AG04450 (cell line): ENCODE measurements at regions not wholly inside any gene's neighbourhood (a gene's known extent, or its start where the extent isn't known, plus 50 kb on each side); places are given as distances from the start of the nearest gene placed in this dataset.
"Not testable (repeated sequence)": the region's sequence is repeated elsewhere in the genome, so short reads cannot be mapped to it uniquely, and the experiment has no call there.

Experiments used
- CTCF ChIA-PET: fragments of 300-600, 350-600 bp; formaldehyde crosslinking; extraction: SDS; loops from one replicate; lab custom pipeline; 2022; ENCODE audit warnings: antibody characterized with exemption, inconsistent platforms; lab: Charles Lee
- POLR2A ChIA-PET: fragments of 350-600 bp; formaldehyde crosslinking; extraction: SDS; loops from one replicate; lab custom pipeline; 2021; ENCODE audit warnings: antibody characterized with exemption, inconsistent platforms; lab: Yijun Ruan, JAX
- DNase-seq: peaks from one replicate; pipeline ENCODE4 v3.0.0-alpha.2; 2011; ENCODE audit warnings: low read depth, low spot score
- H3K27ac ChIP-seq: one replicate; pipeline ENCODE4 v1.5.1; 2012; ENCODE audit warnings: low read depth, low read length, control low read depth
- H3K27me3 ChIP-seq: one replicate; pipeline ENCODE4 v1.6.0; 2012; ENCODE audit warnings: low read length; ENCODE audit not compliant: control insufficient read depth, insufficient read depth
- H3K4me3 ChIP-seq: 2 replicates; pipeline ENCODE4 v1.5.1; 2011; ENCODE audit warnings: mild to moderate bottlenecking, low read depth, low read length, control low read depth
- H3K9me3 ChIP-seq: 2 replicates; pipeline ENCODE4 v1.5.1; 2012; ENCODE audit warnings: low read length; ENCODE audit not compliant: control insufficient read depth, insufficient read depth
- CTCF ChIP-seq: IDR thresholded peaks from 2 replicates; pipeline ENCODE4 v1.5.1; 2011; ENCODE audit warnings: low read depth, low read length, control low read depth, inconsistent platforms

GRCh38 chr17:73911726-73912372, 267.6 kb upstream of the SDK2 start:
- CTCF ChIA-PET = no interaction called here
- H3K9me3 ChIP-seq = peaks cover 19% of the 10 kb centered on the region
- no peak for TF ChIP-seq CTCF
- DNase-seq = no peak
- H3K27me3 ChIP-seq = no peaks in the 10 kb centered on the region
- no peak overlapping the region for H3K4me3 ChIP-seq
- no peak overlapping the region for H3K27ac ChIP-seq
- POLR2A ChIA-PET = no interaction called here

- TF ChIP-seq CTCF = no peak
- no peak for DNase-seq
- H3K4me3 ChIP-seq = no peak overlapping the region
- H3K9me3 ChIP-seq = peaks cover 17% of the 10 kb centered on the region
- ChIA-PET POLR2A (no interaction called here), CTCF (no interaction called here)
- no peaks in the 10 kb centered on the region for H3K27me3 ChIP-seq
- no peak overlapping the region for H3K27ac ChIP-seq
Measured at GRCh38 chr17:73912373-73912746, 268.1 kb upstream of the SDK2 start.

GRCh38 chr17:73914536-73915274, 270.5 kb upstream of the SDK2 start:
- H3K9me3 ChIP-seq = peaks cover 11% of the 10 kb centered on the region; the same call in 1 of the 2 replicates
- TF ChIP-seq CTCF = no peak
- DNase-seq = no peak
- ChIA-PET POLR2A (no interaction called here), CTCF (no interaction called here)
- H3K27ac ChIP-seq = no peak overlapping the region
- H3K27me3 ChIP-seq = no peaks in the 10 kb centered on the region
- H3K4me3 ChIP-seq = no peak overlapping the region

DNA sequence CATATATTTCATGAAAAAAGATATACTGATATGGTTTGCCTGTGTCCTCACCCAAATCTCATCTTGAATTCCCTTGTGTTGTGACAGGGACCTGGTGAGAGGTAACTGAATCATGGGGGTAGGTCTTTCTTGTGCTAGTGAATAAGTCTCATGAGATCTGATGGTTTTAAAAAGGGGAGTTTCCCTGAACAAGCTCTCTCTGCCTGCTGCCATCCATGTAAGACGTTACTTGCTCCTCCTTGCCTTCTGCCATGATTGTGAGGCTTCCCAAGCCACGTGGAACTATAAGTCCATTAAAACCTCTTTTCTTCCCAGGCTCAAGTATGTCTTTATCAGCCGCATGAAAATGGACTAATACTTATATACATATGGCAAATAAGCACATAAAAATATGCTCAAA, 274.8 kb upstream of the SDK2 start:
- H3K4me3 ChIP-seq, DNase-seq, H3K27me3 ChIP-seq, CTCF ChIA-PET, H3K27ac ChIP-seq, H3K9me3 ChIP-seq, POLR2A ChIA-PET: not testable (repeated sequence)

DNA sequence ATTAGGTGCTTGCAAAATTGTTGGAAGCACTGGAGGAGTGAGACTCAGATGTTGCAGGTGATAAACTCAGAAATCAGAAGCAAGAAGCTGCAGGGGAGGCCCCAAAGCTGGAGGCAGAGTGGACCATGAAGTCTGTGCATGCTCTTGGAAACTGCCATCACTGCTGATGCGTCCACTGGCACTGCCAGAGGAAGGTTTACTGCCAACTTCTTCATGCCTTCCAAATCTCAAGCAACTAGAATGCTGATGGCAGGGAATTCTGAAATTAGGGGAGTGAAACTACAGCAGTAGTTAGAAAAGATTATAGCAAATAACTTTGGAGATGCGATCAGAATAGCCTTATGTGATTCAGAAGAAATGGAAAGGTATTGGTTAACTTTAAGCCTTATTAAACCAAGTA, 277.1 kb upstream of the SDK2 start:
- TF ChIP-seq CTCF = no peak
- Histone ChIP-seq H3K4me3 (no peak overlapping the region), H3K27me3 (no peaks in the 10 kb centered on the region), H3K27ac (no peak overlapping the region), H3K9me3 (peaks cover 3% of the 10 kb centered on the region)
- ChIA-PET CTCF (no interaction called here), POLR2A (no interaction called here)
- no peak for DNase-seq
